ENCODE measurements at regions not wholly inside any gene's neighbourhood (a gene's known extent, or its start where the extent isn't known, plus 50 kb on each side); places are given as distances from the start of the nearest gene placed in this dataset.

- H3K4me1 ChIP-seq (ENCODE audit: low read depth) = no peaks in the 10 kb centered on the region
- DNase-seq = no peak
- no peaks in the 10 kb centered on the region for H3K36me3 ChIP-seq (ENCODE audit: low read depth)
- H3K4me3 ChIP-seq = no peak overlapping the region
- ATAC-seq = no peak
- intact Hi-C loops (cut with DNase I, micrococcal nuclease) = no loop called here
- no peaks in the 10 kb centered on the region for H3K9me3 ChIP-seq
- no peak for TF ChIP-seq CTCF (IDR thresholded peaks at IDR 0.05)
Measured at GRCh38 chr11:115774756-115775155, 270.5 kb upstream of the CADM1 start.

DNA sequence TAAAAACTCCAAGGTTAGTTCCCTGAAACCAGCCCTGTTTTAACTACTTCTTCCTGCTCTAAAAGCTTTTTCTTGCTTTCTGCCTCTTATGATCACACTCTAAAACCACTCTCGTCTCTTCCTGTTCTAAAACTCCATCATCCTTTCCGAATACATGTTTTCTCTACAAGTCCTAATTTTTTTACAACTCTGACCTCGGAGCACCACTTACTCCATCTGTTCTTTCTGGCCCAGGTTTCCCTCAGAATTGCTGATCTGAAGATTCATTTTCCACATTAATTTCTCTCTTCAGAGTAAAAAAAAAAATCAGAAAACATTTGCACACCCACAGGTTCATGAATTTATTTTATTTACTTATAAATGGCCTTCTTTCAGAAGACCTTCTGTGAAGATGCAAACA, 265.7 kb upstream of the CADM1 start:
- TF ChIP-seq CTCF (IDR thresholded peaks at IDR 0.05) = no peak
- no peak for ATAC-seq
- intact Hi-C loops (cut with DNase I, micrococcal nuclease) = no loop called here

GRCh38 chr11:115767883-115768282, 263.7 kb upstream of the CADM1 start:
- H3K36me3 ChIP-seq (ENCODE audit: low read depth) = no peaks in the 10 kb centered on the region
- H3K4me1 ChIP-seq (ENCODE audit: low read depth) = no peaks in the 10 kb centered on the region
- no peaks in the 10 kb centered on the region for H3K9me3 ChIP-seq
- intact Hi-C loops (cut with DNase I, micrococcal nuclease) = no loop called here
- H3K4me3 ChIP-seq = no peak overlapping the region
- no peak for TF ChIP-seq CTCF (IDR thresholded peaks at IDR 0.05)
- no peak for ATAC-seq
- no peak for DNase-seq

More for the DNA sequence above, 265.7 kb upstream of the CADM1 start:
- no peak for DNase-seq
- no peak overlapping the region for H3K4me3 ChIP-seq
- no peaks in the 10 kb centered on the region for H3K4me1 ChIP-seq (ENCODE audit: low read depth)
- no peaks in the 10 kb centered on the region for H3K9me3 ChIP-seq
- no peaks in the 10 kb centered on the region for H3K36me3 ChIP-seq (ENCODE audit: low read depth)

- Histone ChIP-seq H3K9me3 (no peaks in the 10 kb centered on the region), H3K4me1 (ENCODE audit: low read depth) (no peaks in the 10 kb centered on the region), H3K36me3 (ENCODE audit: low read depth) (no peaks in the 10 kb centered on the region), H3K4me3 (no peak overlapping the region)
- intact Hi-C loops (cut with DNase I, micrococcal nuclease) = no loop called here
- ATAC-seq = no peak
- no peak for DNase-seq
- no peak for TF ChIP-seq CTCF (IDR thresholded peaks at IDR 0.05)
Measured at GRCh38 chr11:115767047-115767802, 263.0 kb upstream of the CADM1 start.

GRCh38 chr11:115766561-115766960, 262.3 kb upstream of the CADM1 start:
- no peaks in the 10 kb centered on the region for H3K36me3 ChIP-seq (ENCODE audit: low read depth)
- intact Hi-C loops (cut with DNase I, micrococcal nuclease) = no loop called here
- H3K4me3 ChIP-seq = no peak overlapping the region
- no peaks in the 10 kb centered on the region for H3K9me3 ChIP-seq
- no peak for DNase-seq
- TF ChIP-seq CTCF (IDR thresholded peaks at IDR 0.05) = no peak
- ATAC-seq = no peak
- no peaks in the 10 kb centered on the region for H3K4me1 ChIP-seq (ENCODE audit: low read depth)
